Hematopoietic multipotent progenitor cell (in vitro differentiated cells): ENCODE measurements at regions not wholly inside any gene's neighbourhood (a gene's known extent, or its start where the extent isn't known, plus 50 kb on each side); places are given as distances from the start of the nearest gene placed in this dataset.
"Not testable (repeated sequence)": the region's sequence is repeated elsewhere in the genome, so short reads cannot be mapped to it uniquely, and the experiment has no call there.

ENCODE experiments used
- DNase-seq, 3 donors: peaks; one replicate each; pipeline ENCODE4 v3.0.0-alpha.2; 2011 to 2015; ENCODE audit warnings: low read depth in 2 of 3, low spot score in 2 of 3

DNA sequence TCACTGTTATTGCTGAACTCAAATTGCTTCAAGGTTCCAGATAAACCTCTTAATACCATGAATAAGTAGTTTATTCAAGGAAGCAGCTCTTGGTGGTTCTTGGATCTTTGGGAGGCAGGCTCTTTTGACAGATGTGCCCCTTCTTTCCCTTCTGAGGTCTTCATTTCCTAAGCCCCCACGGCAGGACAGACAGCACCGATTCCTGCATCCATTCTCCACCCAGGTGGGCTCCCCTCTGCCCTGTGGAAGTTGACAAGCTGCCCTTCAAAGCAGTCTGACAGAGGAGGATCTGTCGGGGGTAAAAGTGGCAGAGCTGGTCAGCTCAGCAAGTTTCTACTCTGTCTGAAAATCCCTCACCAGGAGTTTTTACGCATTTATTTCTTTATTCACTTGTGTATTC is 605.3 kb upstream of the B3GAT1 start:
- no peak for DNase-seq

DNA sequence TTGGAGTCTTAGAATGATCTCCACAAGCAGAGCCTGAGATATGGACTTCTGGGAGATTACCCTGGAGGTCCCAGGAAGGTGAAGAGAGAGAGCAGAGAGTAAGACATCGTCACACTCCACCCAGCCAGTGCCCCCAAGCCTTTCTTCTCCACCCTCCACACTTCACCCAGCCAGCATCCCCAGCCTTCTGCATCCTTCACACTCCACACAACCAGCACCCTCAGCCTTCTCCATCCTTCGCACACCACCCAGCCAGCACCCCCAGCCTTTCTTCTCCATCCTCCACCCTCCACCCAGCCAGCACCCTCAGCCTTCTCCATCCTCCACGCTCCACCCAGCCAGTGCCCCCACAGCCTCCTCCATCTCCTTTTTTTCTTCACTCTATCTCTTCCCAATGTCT is 603.9 kb upstream of the B3GAT1 start:
- no peak for DNase-seq

DNA sequence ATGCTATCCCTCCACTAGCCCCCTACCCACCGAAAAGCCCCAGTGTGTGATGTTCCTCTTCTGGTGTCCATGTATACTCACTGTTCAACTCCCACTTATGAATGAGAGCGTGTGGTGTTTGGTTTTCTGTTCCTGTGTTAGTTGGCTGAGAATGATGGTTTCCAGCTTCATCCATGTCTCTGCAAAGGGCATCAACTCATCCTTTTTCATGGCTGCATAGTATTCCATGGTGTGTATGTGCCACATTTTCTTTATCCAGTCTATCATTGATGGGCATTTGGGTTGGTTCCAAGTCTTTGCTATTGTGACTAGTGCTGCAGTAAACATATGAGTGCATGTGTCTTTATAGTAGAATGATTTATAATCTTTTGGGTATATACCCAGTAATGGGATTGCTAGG is 599.3 kb upstream of the B3GAT1 start:
- not testable (repeated sequence) for DNase-seq

DNA sequence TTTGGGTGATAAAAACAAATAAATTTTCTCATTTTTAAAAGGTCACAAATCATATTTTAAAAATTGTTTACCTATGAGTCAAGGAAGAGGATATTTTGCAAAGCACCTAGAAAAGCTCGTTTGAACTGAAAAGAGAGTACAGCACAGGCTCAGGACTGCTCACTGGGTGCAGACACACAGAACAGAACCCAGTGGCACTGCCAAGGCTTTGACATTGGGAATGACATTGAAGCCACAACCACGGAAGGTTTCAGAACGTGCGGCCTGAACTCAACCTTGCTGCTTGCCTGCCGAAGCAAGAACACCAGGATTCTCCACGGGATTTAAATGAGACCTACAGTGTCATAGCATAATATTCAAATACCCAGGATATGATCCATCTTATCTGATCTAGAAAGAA is 597.1 kb upstream of the B3GAT1 start:
- DNase-seq, result no peak

DNA sequence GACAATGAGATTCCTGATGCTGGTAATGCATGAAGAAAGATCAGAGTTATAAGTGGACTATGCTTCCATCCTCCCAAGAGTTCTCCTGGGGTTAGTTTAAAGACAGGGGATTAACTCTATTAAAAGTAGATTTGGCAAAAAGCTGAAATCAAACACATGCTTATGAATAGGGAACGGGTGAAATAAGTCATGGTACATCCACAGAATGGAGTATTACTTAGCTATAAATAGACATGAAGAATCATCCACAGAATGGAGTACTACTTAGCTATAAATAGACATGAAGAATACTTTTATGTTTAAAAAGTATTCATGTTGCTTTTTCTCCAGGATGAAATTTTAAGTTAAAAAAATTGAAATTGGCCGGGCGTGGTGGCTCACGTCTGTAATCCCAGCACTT is 596.4 kb upstream of the B3GAT1 start:
- DNase-seq, result no peak

DNA sequence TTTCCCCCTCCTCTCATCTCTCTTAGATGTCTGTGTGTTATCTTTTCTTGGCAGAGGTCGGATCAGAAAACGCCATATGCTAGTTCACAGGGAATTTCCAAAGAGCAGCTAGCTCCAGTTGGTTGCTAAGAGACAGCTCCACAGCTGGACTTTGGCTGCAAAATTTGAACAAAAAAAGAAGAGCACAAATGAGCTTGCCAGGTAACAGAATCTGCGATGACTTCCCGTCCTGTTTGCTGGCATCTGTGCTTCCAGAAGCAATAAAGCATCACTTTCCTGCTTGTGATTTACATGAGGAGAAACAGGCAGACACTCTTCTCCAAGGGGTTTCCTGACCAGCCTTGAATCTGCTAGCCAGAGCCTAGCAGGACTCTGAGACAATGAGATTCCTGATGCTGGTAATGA is 596.0 kb upstream of the B3GAT1 start:
- DNase-seq, result no peak

DNA sequence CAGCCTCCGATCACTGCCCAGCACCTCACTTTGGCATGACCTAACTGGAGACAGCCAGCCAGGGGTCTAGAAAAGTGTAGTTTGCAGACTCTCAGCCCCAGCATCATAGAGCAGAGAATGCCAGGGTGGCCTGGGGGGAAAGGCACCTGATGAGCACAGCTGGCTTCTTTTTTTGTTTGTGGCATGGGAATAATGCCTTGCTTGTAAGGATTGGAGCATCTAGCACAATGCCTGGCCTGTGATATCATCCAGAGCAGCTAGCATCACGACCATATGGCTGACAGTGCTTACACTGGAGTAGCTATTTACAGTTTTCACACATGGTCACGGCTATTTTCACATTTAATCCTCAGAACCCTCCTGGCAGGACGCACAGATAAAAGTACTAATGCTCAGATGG is 594.8 kb upstream of the B3GAT1 start:
- DNase-seq, result no peak

DNA sequence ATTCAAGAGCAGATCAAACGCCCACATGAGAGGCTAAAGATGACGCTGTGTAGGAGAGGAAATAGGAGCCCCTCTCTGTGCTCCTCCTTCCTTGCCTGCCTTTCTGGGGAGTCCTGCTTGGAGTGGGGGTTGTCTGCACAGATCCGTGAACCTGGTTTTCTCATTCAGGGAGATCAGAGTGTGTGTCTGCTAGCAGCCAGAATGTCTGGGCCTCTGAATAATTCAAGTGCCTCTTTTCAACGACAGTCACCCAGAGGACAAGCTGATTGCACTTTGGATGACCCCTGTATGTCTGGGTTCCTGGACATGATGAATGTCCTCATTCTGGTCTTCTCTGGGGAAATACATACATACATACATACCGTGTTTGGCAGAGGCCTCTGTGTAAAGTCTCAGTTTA is 592.5 kb upstream of the B3GAT1 start:
- DNase-seq, result no peak

DNA sequence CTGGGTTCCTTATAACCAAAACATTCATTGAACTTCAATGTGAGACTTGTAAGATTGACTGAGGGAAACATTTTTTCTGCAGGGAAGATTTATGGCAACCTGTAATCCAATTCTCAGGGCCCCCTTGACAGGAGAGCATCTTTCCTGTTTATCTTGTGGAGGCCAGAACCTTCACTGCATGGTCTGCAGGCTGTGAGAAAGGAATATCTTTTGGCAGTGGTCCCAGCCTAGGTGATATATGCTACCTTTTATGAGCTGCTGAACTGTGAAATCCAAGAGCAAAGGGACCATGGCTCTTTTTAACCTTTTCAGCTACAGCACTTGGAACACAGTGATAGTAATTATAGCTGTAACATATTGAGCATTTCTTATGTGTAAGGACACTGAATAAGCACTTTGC is 590.2 kb upstream of the B3GAT1 start:
- DNase-seq, result no peak

DNA sequence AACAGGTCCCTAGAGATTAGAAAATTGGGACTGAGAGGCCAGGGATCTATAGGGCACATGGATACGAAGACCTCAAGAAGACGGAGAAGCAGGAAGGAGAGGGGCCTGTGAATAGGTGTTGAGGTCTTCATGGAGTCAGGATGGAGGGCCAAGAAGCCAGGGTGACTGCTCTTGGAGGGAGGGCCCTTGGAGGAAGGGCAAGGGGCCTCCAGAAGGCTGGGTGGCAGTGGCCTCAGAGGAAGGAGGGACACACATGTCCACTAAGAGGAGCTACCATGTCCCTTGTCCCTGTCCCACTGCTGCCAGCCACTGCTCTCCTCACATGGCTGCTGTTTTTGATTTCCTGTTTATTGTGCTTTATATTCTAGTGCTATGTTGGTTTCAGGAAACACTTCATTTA is 589.5 kb upstream of the B3GAT1 start:
- no peak for DNase-seq

DNA sequence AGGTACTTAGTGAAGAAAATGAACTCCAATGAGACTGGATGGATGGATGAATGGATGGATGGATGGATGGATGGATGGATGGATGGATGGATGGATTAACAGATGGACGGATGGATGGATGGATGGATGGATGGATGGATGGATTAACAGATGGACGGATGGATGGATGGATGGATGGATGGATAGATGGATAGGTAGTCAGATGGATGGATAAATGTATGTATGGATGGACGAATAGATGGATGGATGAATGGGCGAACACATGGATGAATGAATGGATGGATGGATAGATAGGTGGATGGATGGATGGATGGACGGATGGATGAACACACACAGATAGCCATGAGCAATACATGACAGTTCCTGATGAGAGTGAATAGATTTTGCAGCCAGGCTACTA is 589.0 kb upstream of the B3GAT1 start:
- DNase-seq, result not testable (repeated sequence)

DNA sequence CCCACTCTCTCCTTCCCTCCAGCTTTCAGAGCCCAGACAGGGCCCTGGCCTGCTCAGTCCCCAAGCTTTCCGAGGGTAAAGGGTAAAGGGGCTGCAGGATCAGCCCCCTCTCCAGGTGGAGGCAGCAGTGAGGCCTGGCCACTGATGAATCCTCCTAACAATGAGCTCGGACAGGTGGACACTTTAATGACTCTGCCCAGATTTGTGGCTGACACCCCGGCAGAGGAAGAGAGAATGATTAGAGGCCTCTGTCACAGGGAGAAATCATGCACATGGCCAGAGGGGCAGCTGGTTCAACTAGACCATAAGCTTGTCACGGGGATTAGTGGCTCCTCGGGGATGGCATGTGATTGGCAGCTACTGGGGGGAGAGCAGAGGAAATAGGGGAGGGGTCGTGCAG is 587.5 kb upstream of the B3GAT1 start:
- no peak for DNase-seq

DNA sequence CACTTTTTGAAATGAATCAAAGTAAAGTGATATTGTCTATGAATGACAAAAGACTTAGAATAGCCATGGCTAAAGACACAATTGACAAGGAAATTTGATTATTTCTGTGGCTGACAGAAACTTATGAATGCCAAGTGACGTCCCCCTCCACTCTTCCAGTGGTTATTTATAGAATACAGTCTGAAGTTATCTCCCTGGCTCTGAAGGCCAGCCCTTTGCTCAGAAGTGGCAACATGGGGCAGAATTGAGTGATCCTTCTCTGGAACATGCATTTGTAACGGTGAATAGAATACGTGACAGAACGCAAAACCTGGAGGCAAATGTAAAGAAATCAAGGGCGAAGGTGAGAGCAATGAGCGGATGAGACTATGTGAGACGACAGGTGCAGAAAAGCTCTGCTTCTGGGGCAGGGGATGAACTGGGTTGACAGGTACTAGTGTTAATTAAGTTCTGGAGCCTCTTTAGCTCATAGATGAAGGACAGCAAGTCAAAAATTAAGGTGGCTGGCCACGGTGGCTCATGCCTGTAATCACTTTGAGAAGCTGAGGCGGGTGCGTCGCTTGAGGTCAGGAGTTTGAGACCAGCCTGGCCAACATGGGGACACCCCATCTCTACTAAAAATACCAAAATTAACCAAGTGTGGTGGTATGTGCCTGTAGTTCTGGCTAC is 585.7 kb upstream of the B3GAT1 start:
- no peak for DNase-seq

DNA sequence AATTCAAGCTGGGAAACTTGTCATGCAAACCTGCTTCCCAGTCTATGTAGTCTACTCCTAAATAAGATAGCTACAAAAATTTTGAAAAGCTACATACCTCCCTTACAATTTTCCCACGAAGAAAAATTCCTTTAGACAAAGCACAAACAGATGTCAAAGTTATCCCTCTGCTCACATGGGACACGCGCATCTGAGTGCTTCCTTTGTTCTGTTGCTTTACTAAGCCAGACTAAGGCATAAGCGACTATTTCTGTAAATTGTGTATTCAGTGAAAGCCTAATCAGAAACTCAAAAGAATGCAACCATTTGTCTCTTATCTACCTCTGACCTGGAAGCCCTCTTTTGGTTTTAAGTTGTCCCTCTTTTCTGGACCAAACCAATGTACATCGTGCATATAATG is 583.7 kb upstream of the B3GAT1 start:
- DNase-seq, result no peak

DNA sequence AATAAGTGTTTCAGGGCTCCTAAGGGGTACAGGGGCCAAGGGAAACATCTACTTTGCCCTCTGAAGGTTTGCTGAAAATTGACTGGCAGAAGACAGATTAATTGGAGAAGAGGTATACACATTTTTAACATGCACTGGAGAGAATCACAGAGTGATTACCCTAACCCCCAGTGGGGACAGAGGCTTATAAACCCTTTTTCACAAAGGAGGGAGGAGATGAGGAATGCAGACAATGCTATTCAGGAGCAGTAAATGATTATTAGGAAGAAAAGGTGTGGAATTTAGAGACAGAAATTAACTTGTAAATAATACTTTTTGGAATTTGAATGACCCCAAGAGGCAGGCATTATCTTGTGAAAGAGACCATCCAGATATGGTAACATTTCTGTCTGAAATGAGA is 582.4 kb upstream of the B3GAT1 start:
- DNase-seq, result no peak

DNA sequence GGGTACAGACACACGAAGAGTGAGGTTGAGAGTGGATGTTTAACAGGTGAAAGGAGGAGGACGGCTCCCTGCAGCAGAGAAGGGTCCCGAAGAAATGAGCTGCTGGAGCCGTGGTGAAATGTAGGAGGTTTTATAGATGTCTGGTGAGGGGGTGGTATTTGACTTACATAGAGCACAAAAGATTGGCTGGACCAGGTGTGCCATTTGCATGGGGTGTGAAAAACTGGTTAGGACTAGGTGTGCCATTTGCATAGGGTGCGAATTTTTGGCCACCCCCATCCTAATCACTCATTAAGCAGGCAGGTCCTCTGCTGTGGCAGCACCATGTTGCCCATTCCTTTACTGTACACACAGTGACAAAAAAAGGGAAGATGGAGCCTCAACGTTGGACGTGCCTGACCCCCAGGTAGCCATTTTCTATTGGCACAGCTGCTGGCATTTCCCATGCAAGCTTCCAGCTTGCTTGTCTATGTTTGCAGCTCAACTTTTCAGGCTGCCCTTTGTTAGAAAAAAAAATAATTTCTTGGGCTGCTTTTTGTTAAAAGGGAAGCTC is 581.7 kb upstream of the B3GAT1 start:
- no peak for DNase-seq

DNA sequence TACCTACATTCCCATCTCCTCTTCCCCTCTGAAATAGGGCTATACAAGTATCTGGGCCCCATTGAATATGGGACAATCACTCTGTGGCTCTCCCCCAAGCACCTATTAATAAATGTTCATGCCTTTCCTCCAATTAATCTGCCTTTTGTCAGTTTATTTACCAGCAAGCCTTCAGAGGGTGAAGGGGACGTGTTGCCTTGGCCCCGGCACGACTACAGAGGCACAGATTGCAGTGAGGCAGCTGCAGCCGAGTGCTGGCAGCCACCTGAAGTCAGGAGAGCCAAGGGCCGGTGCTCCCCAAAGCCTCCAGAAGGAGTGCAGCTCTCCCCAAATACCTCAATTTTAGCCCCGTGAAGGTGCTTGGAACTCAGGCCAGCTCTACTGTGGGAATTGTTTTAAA is 580.9 kb upstream of the B3GAT1 start:
- DNase-seq, result no peak

DNA sequence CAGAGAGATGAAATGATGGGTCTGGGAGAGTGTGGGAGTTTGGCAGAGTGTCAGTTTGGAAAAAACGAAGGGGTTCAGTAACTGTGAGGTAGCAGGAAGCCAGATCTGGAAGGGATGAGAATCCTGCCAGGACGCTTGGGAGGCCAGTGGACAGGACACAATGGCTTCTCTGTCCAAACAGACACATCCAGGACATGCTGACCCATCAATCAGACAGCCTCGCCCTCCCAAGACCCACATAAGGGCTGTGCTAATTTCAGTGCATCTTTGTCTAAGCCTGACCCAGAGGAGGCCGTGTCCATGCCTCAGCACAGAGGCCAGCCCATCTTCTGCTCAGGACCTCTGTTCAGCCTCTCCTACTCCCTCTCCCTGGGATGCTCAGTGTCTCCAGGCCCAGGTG is 576.5 kb upstream of the B3GAT1 start:
- no peak for DNase-seq

DNA sequence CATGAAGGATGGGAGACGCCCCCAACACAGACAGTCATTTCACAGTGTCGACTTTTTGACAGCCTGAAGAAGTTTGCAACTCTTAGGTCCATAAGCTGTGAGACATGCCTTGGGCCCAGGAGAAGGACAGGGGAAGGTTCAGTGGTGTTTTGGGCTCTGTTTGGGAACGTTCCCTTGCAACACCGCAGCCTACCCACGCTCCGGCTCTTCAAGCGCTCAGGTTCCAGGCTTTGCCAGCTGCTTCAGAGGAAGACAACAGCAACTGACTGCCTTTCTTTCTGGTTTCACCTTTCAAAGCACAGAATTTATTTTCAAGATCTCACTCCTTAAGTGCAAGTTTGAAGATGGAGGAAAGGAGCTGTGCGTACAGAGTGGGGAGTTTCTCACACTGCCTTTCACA is 575.8 kb upstream of the B3GAT1 start:
- no peak for DNase-seq

DNA sequence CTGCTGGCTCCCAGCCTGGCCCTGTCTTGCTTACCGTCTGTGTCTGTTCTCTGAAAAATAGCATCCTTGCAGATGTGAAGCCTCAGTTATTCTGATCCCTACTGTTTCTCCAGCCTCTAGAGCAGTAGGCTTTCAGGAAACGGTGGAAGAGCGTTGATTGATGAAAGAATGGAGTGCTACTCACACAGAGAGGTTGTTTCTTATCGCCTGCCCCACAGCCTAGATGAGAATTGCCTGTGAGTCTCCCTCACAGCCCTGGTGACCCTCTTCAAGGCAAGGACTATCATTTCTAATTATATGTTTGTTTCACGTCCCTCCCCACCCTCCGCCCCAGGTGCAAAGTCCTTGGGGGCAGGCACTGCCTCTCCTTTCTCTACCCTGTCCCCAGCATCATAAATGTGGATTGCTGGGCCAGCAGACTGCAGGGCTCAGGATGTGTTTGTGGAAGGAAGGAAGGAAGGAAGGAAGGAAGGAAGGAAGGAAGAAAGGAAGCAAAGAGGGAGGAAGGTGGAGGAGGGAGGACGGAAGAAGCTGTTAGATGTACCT is 575.3 kb upstream of the B3GAT1 start:
- DNase-seq, result no peak

DNA sequence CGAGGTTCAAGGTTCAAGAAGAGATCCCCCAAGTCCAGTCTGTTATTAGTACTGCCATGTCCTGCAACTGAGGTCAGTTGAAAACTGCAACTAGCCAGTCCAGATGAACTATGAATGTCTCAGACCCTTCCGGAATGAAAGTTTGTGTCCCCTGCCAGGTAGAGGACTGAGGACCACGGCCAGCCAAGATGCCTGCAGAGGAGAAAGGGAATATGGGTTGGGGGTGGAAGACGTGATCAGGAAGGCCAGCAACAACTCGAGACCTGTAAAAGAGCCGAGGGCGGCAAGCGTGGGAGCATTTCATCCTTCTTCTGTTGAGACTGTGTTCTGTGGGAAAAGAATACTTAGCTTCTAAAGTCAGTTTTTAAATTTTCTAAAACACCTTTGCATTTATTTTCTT is 572.4 kb upstream of the B3GAT1 start:
- no peak for DNase-seq

DNA sequence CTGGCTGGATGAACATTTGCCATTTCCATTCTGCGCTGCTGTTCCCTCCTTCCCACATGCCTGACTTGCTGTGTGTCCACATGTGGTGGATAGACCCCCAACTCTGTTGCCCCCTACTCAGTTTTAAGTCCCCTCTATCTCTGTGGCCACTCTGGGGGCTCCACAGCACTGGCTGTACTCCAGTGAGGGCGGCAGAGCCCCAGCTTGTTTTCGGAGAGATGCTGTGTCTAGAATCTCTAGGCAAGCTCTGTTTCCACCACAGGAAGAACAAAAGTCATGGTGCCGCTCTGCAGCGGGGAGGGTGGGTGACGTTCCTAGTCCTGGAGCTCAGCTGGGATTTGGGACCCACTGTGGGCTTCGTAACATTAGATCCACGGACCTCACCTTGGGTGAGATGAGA is 570.4 kb upstream of the B3GAT1 start:
- not testable (repeated sequence) for DNase-seq

DNA sequence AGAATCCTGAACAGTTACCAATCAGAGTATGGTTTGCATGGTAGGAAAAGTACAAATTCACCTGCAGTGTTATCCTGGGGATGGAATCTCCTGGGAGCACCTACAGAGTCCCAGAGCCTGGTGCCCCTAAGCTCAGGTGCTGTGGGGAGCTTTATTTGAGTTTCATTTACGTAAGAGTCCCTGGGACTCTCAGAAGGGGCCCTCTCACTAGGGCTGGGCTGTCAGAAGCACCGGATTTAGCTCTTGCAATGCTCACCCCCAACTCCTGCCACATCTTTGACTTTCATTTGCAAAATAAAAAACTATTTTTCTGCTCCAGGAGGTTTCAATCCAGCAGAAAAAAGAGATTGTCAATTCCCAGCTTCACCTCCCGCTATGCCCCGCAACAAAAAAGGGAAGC is 569.8 kb upstream of the B3GAT1 start:
- no peak for DNase-seq
